PC-9 (cell line): ENCODE measurements at regions not wholly inside any gene's neighbourhood (a gene's known extent, or its start where the extent isn't known, plus 50 kb on each side); places are given as distances from the start of the nearest gene placed in this dataset.

ENCODE experiments used
- BruUV-seq: library from RNA; stranded (reverse); fragments of 400-500 nt; replicated peaks from 2 replicates; lab custom pipeline; 2021; lab: Mats Ljungman, UMichigan
- CTCF ChIA-PET: fragments of 300-600 bp; sonication (Branson Sonifier 250); formaldehyde crosslinking; loops from one replicate; lab custom pipeline; 2022; ENCODE audit warnings: antibody characterized with exemption; lab: Charles Lee
- POLR2A ChIA-PET: fragments of 300-600 bp; sonication (Branson Sonifier 250); formaldehyde crosslinking; loops from one replicate; lab custom pipeline; 2022; ENCODE audit warnings: antibody characterized with exemption; ENCODE audit not compliant: unreplicated experiment; lab: Charles Lee
- DNase-seq, 2 experiments: peaks; one replicate each; pipeline versions ENCODE4 v3.0.0 to v3.0.0-alpha.2; 2015 to 2022; ENCODE audit warnings: mixed read lengths in 1 of 2
- H2AFZ ChIP-seq: fragments of 200-600 bp; sonication (generic); 2 replicates; pipeline ENCODE4 v1.8.1; 2017; ENCODE audit warnings: antibody characterized with exemption
- H3F3A ChIP-seq: fragments of 200-600 bp; sonication (generic); 2 replicates; pipeline ENCODE4 v1.8.1; 2017; ENCODE audit warnings: antibody characterized with exemption, mild to moderate bottlenecking, low read depth; ENCODE audit not compliant: insufficient read depth
- H3K27ac ChIP-seq: fragments of 200-600 bp; sonication (generic); 2 replicates; pipeline ENCODE4 v1.6.1; 2016; ENCODE audit warnings: mixed run types
- H3K27me3 ChIP-seq: fragments of 200-600 bp; sonication (generic); 2 replicates; pipeline ENCODE4 v1.6.1; 2016; ENCODE audit warnings: low read depth, mixed run types; ENCODE audit not compliant: insufficient read depth
- H3K36me3 ChIP-seq: fragments of 200-600 bp; sonication (generic); 2 replicates; pipeline ENCODE4 v1.6.1; 2016; ENCODE audit warnings: low read depth, mixed run types
- H3K4me1 ChIP-seq: fragments of 200-600 bp; sonication (generic); replicated peaks from 2 replicates; pipeline ENCODE4 v1.6.1; 2016; ENCODE audit warnings: mixed run types; ENCODE audit not compliant: insufficient read depth
- H3K4me2 ChIP-seq: fragments of 200-600 bp; sonication (generic); 2 replicates; pipeline ENCODE4 v1.6.1; 2017; ENCODE audit warnings: mixed run types
- H3K4me3 ChIP-seq: fragments of 200-600 bp; sonication (generic); 2 replicates; pipeline ENCODE4 v1.6.1; 2016; ENCODE audit warnings: mixed run types
- H3K79me2 ChIP-seq: fragments of 200-600 bp; sonication (generic); 2 replicates; pipeline ENCODE4 v1.6.1; 2017; ENCODE audit warnings: low read depth, mixed run types
- H3K9me2 ChIP-seq: fragments of 200-600 bp; sonication (generic); 2 replicates; pipeline ENCODE4 v1.8.1; 2017; ENCODE audit warnings: mild to moderate bottlenecking; ENCODE audit not compliant: insufficient read depth
- H3K9me3 ChIP-seq: fragments of 200-600 bp; sonication (generic); 2 replicates; pipeline ENCODE4 v1.8.1; 2016; ENCODE audit warnings: low read depth; ENCODE audit not compliant: insufficient read depth
- H4K20me1 ChIP-seq: fragments of 200-600 bp; sonication (generic); 2 replicates; pipeline ENCODE4 v1.8.1; 2017; ENCODE audit not compliant: insufficient read depth
- EZH2 ChIP-seq: fragments of 200-600 bp; sonication (generic); IDR thresholded peaks from 2 replicates; pipeline ENCODE4 v1.8.0; 2017; ENCODE audit warnings: antibody characterized with exemption, low read depth
- intact Hi-C: fragments of 100-400 bp; cut with micrococcal nuclease; formaldehyde crosslinking; loops from one replicate; pipeline ENCODE4 v1.10.0; 2022; ENCODE audit not compliant: unreplicated experiment
- TF ChIP-seq, protein P1 (sequence below): fragments of 200-600 bp; sonication (generic); conservative IDR thresholded peaks from 2 replicates; pipeline ENCODE4 v1.6.1; 2017; ENCODE audit warnings: mixed run types, antibody characterized with exemption, mild to moderate bottlenecking, moderate library complexity

DNA sequence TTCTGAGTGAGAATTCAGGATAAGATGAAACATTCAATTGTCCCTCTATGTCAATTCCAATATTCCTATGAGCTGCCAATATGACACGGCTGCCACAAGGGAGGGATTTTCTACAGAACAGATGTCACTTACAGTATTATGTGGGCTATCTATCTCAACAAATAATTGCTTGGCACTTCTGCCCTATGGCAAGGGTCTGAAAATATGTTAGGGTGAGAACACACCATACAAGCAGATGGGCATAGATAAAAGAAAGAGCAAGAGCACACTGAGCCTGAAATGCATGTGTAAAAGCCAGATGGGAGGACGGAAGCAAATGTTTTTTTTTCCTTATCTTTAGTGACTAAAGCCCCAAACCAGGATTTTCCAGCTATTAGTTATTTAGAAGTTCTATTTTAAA, 70.1 kb upstream of the TFEC start:
- intact Hi-C loops = no loop called here
- Histone ChIP-seq H3K79me2 (no peaks in the 10 kb centered on the region), H3K9me2 (no peaks in the 10 kb centered on the region), H3K4me1 (peaks cover 5% of the 10 kb centered on the region; the same call in 1 of the 2 replicates), H3K9me3 (peaks cover 23% of the 10 kb centered on the region), H3K36me3 (no peaks in the 10 kb centered on the region), H4K20me1 (no peaks in the 10 kb centered on the region), H3F3A (no peaks in the 10 kb centered on the region), H2AFZ (no peak overlapping the region), H3K27ac (no peak overlapping the region), H3K4me3 (no peak overlapping the region), H3K4me2 (no peak overlapping the region), H3K27me3 (no peaks in the 10 kb centered on the region)
- CTCF ChIA-PET = no interaction called here
- POLR2A ChIA-PET = no interaction called here
- TF ChIP-seq, protein P1, sequence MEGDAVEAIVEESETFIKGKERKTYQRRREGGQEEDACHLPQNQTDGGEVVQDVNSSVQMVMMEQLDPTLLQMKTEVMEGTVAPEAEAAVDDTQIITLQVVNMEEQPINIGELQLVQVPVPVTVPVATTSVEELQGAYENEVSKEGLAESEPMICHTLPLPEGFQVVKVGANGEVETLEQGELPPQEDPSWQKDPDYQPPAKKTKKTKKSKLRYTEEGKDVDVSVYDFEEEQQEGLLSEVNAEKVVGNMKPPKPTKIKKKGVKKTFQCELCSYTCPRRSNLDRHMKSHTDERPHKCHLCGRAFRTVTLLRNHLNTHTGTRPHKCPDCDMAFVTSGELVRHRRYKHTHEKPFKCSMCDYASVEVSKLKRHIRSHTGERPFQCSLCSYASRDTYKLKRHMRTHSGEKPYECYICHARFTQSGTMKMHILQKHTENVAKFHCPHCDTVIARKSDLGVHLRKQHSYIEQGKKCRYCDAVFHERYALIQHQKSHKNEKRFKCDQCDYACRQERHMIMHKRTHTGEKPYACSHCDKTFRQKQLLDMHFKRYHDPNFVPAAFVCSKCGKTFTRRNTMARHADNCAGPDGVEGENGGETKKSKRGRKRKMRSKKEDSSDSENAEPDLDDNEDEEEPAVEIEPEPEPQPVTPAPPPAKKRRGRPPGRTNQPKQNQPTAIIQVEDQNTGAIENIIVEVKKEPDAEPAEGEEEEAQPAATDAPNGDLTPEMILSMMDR = no peak
- no peak for TF ChIP-seq EZH2
- no TSS peak for BruUV-seq
- no peak for DNase-seq

DNA sequence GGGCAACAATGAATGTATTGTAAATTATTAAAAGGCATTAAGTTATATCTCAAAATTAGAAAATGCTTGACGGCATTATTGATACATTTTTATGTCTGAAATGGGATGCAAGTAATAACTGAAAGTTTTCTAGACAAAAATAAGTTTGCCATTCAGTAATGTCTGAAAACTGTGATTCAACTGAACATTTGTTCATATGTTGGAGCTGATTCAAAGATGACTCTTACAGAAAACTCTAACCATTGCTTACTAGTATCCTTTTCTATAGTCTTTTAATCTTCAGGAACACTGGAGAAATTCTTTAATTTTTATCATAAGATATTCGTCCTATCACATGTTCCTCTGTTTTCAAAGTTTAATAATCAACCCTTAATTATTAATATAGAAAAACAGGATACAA, 71.1 kb upstream of the TFEC start:
- BruUV-seq = no TSS peak
- Histone ChIP-seq H4K20me1 (no peaks in the 10 kb centered on the region), H3F3A (no peaks in the 10 kb centered on the region), H3K4me1 (peaks cover 5% of the 10 kb centered on the region; the same call in 1 of the 2 replicates), H3K27ac (no peak overlapping the region), H3K36me3 (no peaks in the 10 kb centered on the region), H3K9me3 (peaks cover 17% of the 10 kb centered on the region), H3K4me2 (no peak overlapping the region), H3K27me3 (no peaks in the 10 kb centered on the region), H3K4me3 (no peak overlapping the region), H3K9me2 (no peaks in the 10 kb centered on the region), H2AFZ (no peak overlapping the region), H3K79me2 (no peaks in the 10 kb centered on the region)
- TF ChIP-seq, protein P1 = no peak
- no peak for TF ChIP-seq EZH2
- intact Hi-C loops = no loop called here
- ChIA-PET POLR2A (interaction anchor here (0.6 kb wide), 1 partner anchor 183 kb away, joined by 3 read pairs; no protein-coding TSS in a partner anchor), CTCF (no interaction called here)
- no peak for DNase-seq

DNA sequence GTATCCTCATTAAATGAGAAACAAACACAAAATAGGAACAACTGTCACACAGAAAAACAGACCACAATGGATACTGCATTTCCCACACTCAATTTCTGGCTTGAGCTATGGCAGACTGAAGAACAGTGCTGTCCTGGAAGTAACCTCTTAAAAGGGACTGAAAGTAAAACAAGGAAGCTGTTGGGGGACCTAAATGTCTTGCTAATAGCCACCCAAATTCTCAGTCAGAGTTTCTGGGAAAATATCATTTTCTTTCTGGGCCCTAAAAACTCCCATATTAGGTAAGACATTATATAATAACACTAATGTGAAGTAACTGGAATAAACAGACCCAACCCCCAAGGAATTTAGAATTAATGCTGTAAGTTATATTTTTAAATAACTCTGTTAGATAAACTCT, 80.9 kb upstream of the TFEC start:
- no peaks in the 10 kb centered on the region for H4K20me1 ChIP-seq
- no peaks in the 10 kb centered on the region for H3K4me1 ChIP-seq
- ChIA-PET CTCF (no interaction called here), POLR2A (interaction anchor here (0.5 kb wide), 1 partner anchor 8 kb away, joined by 3 read pairs; no protein-coding TSS in a partner anchor)
- no peaks in the 10 kb centered on the region for H3K27me3 ChIP-seq
- no peaks in the 10 kb centered on the region for H3K36me3 ChIP-seq
- no peak overlapping the region for H3K4me2 ChIP-seq
- H3F3A ChIP-seq = no peaks in the 10 kb centered on the region
- H3K4me3 ChIP-seq = no peak overlapping the region
- no peaks in the 10 kb centered on the region for H3K79me2 ChIP-seq
- H3K9me3 ChIP-seq = no peaks in the 10 kb centered on the region; the same call in 1 of the 2 replicates
- no peak overlapping the region for H3K27ac ChIP-seq
- DNase-seq = no peak
- BruUV-seq = no TSS peak
- H2AFZ ChIP-seq = no peak overlapping the region
- no peak for TF ChIP-seq EZH2
- TF ChIP-seq, protein P1 = no peak
- H3K9me2 ChIP-seq = no peaks in the 10 kb centered on the region
- intact Hi-C loops = no loop called here
